GM20000 (cell line): ENCODE measurements at regions not wholly inside any gene's neighbourhood (a gene's known extent, or its start where the extent isn't known, plus 50 kb on each side); places are given as distances from the start of the nearest gene placed in this dataset.

Source experiments
- DNase-seq: peaks from one replicate; pipeline ENCODE4 v3.0.0; 2012; ENCODE audit warnings: low spot score
- CTCF ChIP-seq: IDR thresholded peaks from 2 replicates; pipeline ENCODE4 v1.5.1; 2012; ENCODE audit warnings: mild to moderate bottlenecking, control low read depth; ENCODE audit errors: extremely low read depth, missing control alignments

GRCh38 chr13:104816726-104817125, 1718.7 kb downstream of the EFNB2 start:
- TF ChIP-seq CTCF = no peak
- DNase-seq = no peak

- TF ChIP-seq CTCF = no peak
- DNase-seq = no peak
These were observed 1725.2 kb downstream of the EFNB2 start for GRCh38 chr13:104810242-104810641.

GRCh38 chr13:104809483-104809882, 1726.0 kb downstream of the EFNB2 start:
- DNase-seq = no peak
- TF ChIP-seq CTCF = no peak

GRCh38 chr13:104805346-104805745, 1730.1 kb downstream of the EFNB2 start:
- TF ChIP-seq CTCF = no peak
- no peak for DNase-seq

- no peak for DNase-seq
- TF ChIP-seq CTCF = no peak
These were observed 1732.9 kb upstream of the SLC10A2 start for GRCh38 chr13:104799152-104799551.

- DNase-seq = no peak
- no peak for TF ChIP-seq CTCF
These were observed 1732.3 kb upstream of the SLC10A2 start for GRCh38 chr13:104798486-104798885.

GRCh38 chr13:104796581-104796980, 1730.4 kb upstream of the SLC10A2 start:
- no peak for TF ChIP-seq CTCF
- no peak for DNase-seq
